ENCODE measurements at regions not wholly inside any gene's neighbourhood (a gene's known extent, or its start where the extent isn't known, plus 50 kb on each side); places are given as distances from the start of the nearest gene placed in this dataset.

- Histone ChIP-seq H3K4me3 (no peak overlapping the region), H3K4me1 (ENCODE audit: insufficient read depth) (no peaks in the 10 kb centered on the region), H3K9me2 (replicated peaks; ENCODE audit: insufficient read depth) (no peaks in the 10 kb centered on the region), H3K36me3 (replicated peaks; ENCODE audit: insufficient read depth, low read depth) (no peaks in the 10 kb centered on the region), H3K79me2 (no peaks in the 10 kb centered on the region), H2AFZ (no peak overlapping the region), H3K4me2 (no peak overlapping the region), H3K27me3 (no peaks in the 10 kb centered on the region), H4K20me1 (ENCODE audit: insufficient read depth, poor library complexity, severe bottlenecking) (no peaks in the 10 kb centered on the region), H3K9me3 (ENCODE audit: low read depth) (no peaks in the 10 kb centered on the region), H3K27ac (no peak overlapping the region)
- peak; percentile 7 for DNase-seq (ENCODE audit: low spot score)
- TF ChIP-seq CTCF (IDR thresholded peaks at IDR 0.05; ENCODE audit: poor library complexity) (peak; percentile 25), EZH2phosphoT487 (IDR thresholded peaks at IDR 0.05; ENCODE audit: low read depth, severe bottlenecking, unreplicated experiment) (no peak), EZH2 (IDR thresholded peaks at IDR 0.05; ENCODE audit: borderline replicate concordance) (no peak)
Measured at GRCh38 chr2:153819501-153819900, 52.2 kb upstream of the GALNT13 start.
